K562 (cell line): ENCODE measurements at regions not wholly inside any gene's neighbourhood (a gene's known extent, or its start where the extent isn't known, plus 50 kb on each side); places are given as distances from the start of the nearest gene placed in this dataset.

ENCODE experiments used
- ATAC-seq: fragments of 200-7000 bp; cut with Tn5 transposase; 3 replicates; pipeline ENCODE4 v1.9.1; 2020; ENCODE audit warnings: moderate library complexity
- BruUV-seq: library from RNA; stranded (reverse); fragments of 400-500 nt; replicated peaks from 2 replicates; lab custom pipeline; 2021; lab: Mats Ljungman, UMichigan
- CTCF ChIA-PET: fragments of 300-600 bp; formaldehyde crosslinking; extraction: SDS; loops from one replicate; lab custom pipeline; 2021; ENCODE audit warnings: low intra/inter-chr PET ratio; lab: Yijun Ruan, JAX
- POLR2A ChIA-PET: fragments of 300-600, 350-650 bp; sonication (Branson Sonifier 250); formaldehyde crosslinking; extraction: SDS; loops from one replicate; lab custom pipeline; 2021; ENCODE audit warnings: antibody characterized with exemption, inconsistent platforms; lab: Yijun Ruan, JAX
- DNase-seq, 4 experiments: peaks; one replicate each; pipeline versions ENCODE4 v3.0.0 to v3.0.0-alpha.2; 2011 to 2018; ENCODE audit warnings: low spot score in 3 of 4, mixed read lengths in 3 of 4; ENCODE audit errors: extremely low read depth in 1 of 4
- FAIRE-seq: peaks from 2 replicates; lab custom pipeline; 2011; peaks lifted over from hg19 to GRCh38; lab: Jason Lieb, UNC
- H2AFZ ChIP-seq: 2 replicates; pipeline ENCODE4 v1.6.0; 2011; ENCODE audit warnings: low read depth, low read length, control low read depth, inconsistent platforms
- H3K27ac ChIP-seq: fragments of 200-600 bp; 3 replicates; pipeline ENCODE4 v1.8.0; 2011; ENCODE audit warnings: low read depth, mild to moderate bottlenecking, control low read depth, inconsistent platforms, low read length, moderate library complexity, mixed read lengths; ENCODE audit errors: extremely low read depth
- H3K27me3 ChIP-seq, 2 experiments: fragments of 300-600 bp in 1 of 2; 2 replicates in 1 of 2; 3 replicates in 1 of 2; pipeline versions ENCODE4 v1.6.0 to v1.8.0; 2011; ENCODE audit warnings: inconsistent platforms in 2 of 2, low read length in 2 of 2, mild to moderate bottlenecking in 1 of 2, mixed read lengths in 1 of 2, moderate library complexity in 1 of 2; ENCODE audit not compliant: control insufficient read depth in 2 of 2, insufficient read depth in 2 of 2
- H3K36me3 ChIP-seq: fragments of 300-600 bp; 3 replicates; pipeline ENCODE4 v1.8.0; 2011; ENCODE audit warnings: mild to moderate bottlenecking, low read length, inconsistent platforms; ENCODE audit not compliant: control insufficient read depth, insufficient read depth
- H3K4me1 ChIP-seq, 2 experiments: fragments of 200-600 bp in 1 of 2; replicated peaks in 1 of 2; 2 replicates in 1 of 2; 3 replicates in 1 of 2; pipeline versions ENCODE4 v1.5.1 to v1.8.0; 2011; ENCODE audit warnings: inconsistent platforms in 2 of 2, low read length in 2 of 2, mild to moderate bottlenecking in 1 of 2, mixed read lengths in 1 of 2, moderate library complexity in 1 of 2; ENCODE audit not compliant: control insufficient read depth in 2 of 2, insufficient read depth in 2 of 2
- H3K4me2 ChIP-seq: 2 replicates; pipeline ENCODE4 v1.6.1; 2011; ENCODE audit warnings: low read length, control low read depth, inconsistent platforms, mixed read lengths; ENCODE audit not compliant: insufficient read depth
- H3K4me3 ChIP-seq: fragments of 200-600 bp; sonication (generic), shearing (Covaris generic); 2 replicates; pipeline ENCODE4 v1.5.1; 2016; ENCODE audit warnings: control low read depth, inconsistent platforms
- H3K79me2 ChIP-seq: fragments of 200-600 bp; 3 replicates; pipeline ENCODE4 v1.8.0; 2011; ENCODE audit warnings: low read length, inconsistent platforms; ENCODE audit not compliant: control insufficient read depth, insufficient read depth
- H3K9ac ChIP-seq, 2 experiments: 2 replicates each; pipeline versions ENCODE4 v1.6.0 to v1.6.1; 2011; ENCODE audit warnings: low read depth in 2 of 2, low read length in 2 of 2, control low read depth in 1 of 2, inconsistent platforms in 1 of 2, mild to moderate bottlenecking in 1 of 2, mixed read lengths in 1 of 2; ENCODE audit not compliant: insufficient read depth in 1 of 2
- H3K9me1 ChIP-seq: one replicate; pipeline ENCODE4 v1.6.0; 2011; ENCODE audit warnings: inconsistent platforms, mild to moderate bottlenecking, low read length, moderate library complexity; ENCODE audit not compliant: control insufficient read depth, insufficient read depth
- H3K9me3 ChIP-seq: replicated peaks from 2 replicates; pipeline ENCODE4 v1.5.1; 2011; ENCODE audit warnings: low read depth, low read length, inconsistent platforms; ENCODE audit not compliant: control insufficient read depth, insufficient read depth
- H4K20me1 ChIP-seq: replicated peaks from 2 replicates; pipeline ENCODE4 v1.6.1; 2011; ENCODE audit warnings: low read length, inconsistent platforms, mixed read lengths; ENCODE audit not compliant: control insufficient read depth, insufficient read depth
- ELF4 ChIP-seq: fragments of 450-650 bp; formaldehyde crosslinking; IDR thresholded peaks from 2 replicates; pipeline ENCODE4 v1.4.0; 2022; ENCODE audit warnings: missing genetic modification characterization
- FOXA1 ChIP-seq: fragments of 450-650 bp; IDR thresholded peaks from 2 replicates; pipeline ENCODE4 v1.6.1; 2016; ENCODE audit warnings: mild to moderate bottlenecking, borderline replicate concordance
- POU5F1 ChIP-seq: fragments of 150-350 bp; IDR thresholded peaks from 2 replicates; pipeline ENCODE4 v1.6.1; 2014; ENCODE audit warnings: borderline replicate concordance, low read length, low read depth, mild to moderate bottlenecking; ENCODE audit not compliant: partially characterized antibody
- RBM25 ChIP-seq: fragments of 200-400 bp; formaldehyde crosslinking; IDR thresholded peaks from 2 replicates; pipeline ENCODE4 v1.6.1; 2018; ENCODE audit warnings: low read length, low read depth, moderate library complexity; ENCODE audit not compliant: severe bottlenecking
- RBM34 ChIP-seq: fragments of 200-400 bp; formaldehyde crosslinking; IDR thresholded peaks from 2 replicates; pipeline ENCODE4 v1.6.1; 2018; ENCODE audit warnings: low read length, borderline replicate concordance; ENCODE audit not compliant: insufficient read depth
- SPI1 ChIP-seq: IDR thresholded peaks from 2 replicates; pipeline ENCODE4 v1.6.1; 2011; ENCODE audit warnings: low read depth, low read length, control low read depth, borderline replicate concordance
- ZNF134 ChIP-seq: fragments of 250-450 bp; sonication (Bioruptor Pico); conservative IDR thresholded peaks from 2 replicates; pipeline ENCODE4 v1.4.0; 2020
- WGBS: fragments of 100-300 bp; shearing (Covaris generic); methylation state at CpG from one replicate; pipeline ENCODE4 v1.1.6; 2016; ENCODE audit warnings: low coverage, mixed read lengths; ENCODE audit not compliant: insufficient coverage; ENCODE audit errors: missing lambda C conversion rate; 5-methylcytosine and 5-hydroxymethylcytosine counted together
- in situ Hi-C: fragments of 300-500 bp; cut with MboI; formaldehyde crosslinking; loops from 4 replicates; pipeline ENCODE4 v1.15.0; 2018; ENCODE audit warnings: inconsistent platforms, mixed read lengths
- intact Hi-C: fragments of 100-400 bp; cut with micrococcal nuclease; formaldehyde crosslinking; loops from 2 replicates; pipeline ENCODE4 v1.14.2; 2022

GRCh38 chr1:226797151-226797550 lies 58.1 kb upstream of the ITPKB start:
- no TSS peak for BruUV-seq
- Histone ChIP-seq H3K9me1 (no peaks in the 10 kb centered on the region), H3K4me3 (no peak overlapping the region), H2AFZ (no peak overlapping the region; the same call in 1 of the 2 replicates), H3K27me3 (no peaks in the 10 kb centered on the region; a peak in 1 of 5 replicates), H4K20me1 (no peaks in the 10 kb centered on the region), H3K79me2 (no peaks in the 10 kb centered on the region), H3K9me3 (no peaks in the 10 kb centered on the region), H3K27ac (no peak overlapping the region), H3K36me3 (no peaks in the 10 kb centered on the region), H3K9ac (no peak overlapping the region), H3K4me2 (no peak overlapping the region), H3K4me1 (peaks cover 10 to 13% of the 10 kb centered on the region in 2 experiments)
- ATAC-seq: no peak
- no peak for DNase-seq
- ChIA-PET POLR2A (interaction anchor here (4.1 kb wide), 1 partner anchor 8 kb away, joined by 25 read pairs; no protein-coding TSS in a partner anchor), CTCF (no interaction called here)
- TF ChIP-seq FOXA1 (no peak), RBM25 (peak; percentile 43)
- intact Hi-C loops (no loop called here), in situ Hi-C loops (no loop called here)
- WGBS: 78% methylated on average over 5 of the region's 5 CpGs
- no peak for FAIRE-seq

- no peaks in the 10 kb centered on the region for H3K79me2 ChIP-seq
- intact Hi-C loops (no loop called here), in situ Hi-C loops (no loop called here)
- ATAC-seq (no peak), FAIRE-seq (no peak), DNase-seq (no peak)
- H3K27me3 ChIP-seq: peaks cover 8 to 9% of the 10 kb centered on the region in 2 experiments
- H4K20me1 ChIP-seq: no peaks in the 10 kb centered on the region
- ChIA-PET CTCF (no interaction called here), POLR2A (interaction anchor here (0.6 to 4.1 kb wide), 5 partner anchors 8 to 316 kb away, joined by 3 to 25 read pairs (median 3); no protein-coding TSS in a partner anchor)
- H3K27ac ChIP-seq: no peak overlapping the region
- no peak overlapping the region for H3K9ac ChIP-seq
- TF ChIP-seq POU5F1 (no peak), ZNF134 (no peak), RBM34 (no peak), ELF4 (CRISPR knock-in tag) (no peak), SPI1 (no peak)
- no peak overlapping the region for H2AFZ ChIP-seq
- no peak overlapping the region for H3K4me3 ChIP-seq
- WGBS: 15% methylated on average over 2 of the region's 2 CpGs
- H3K9me3 ChIP-seq: no peaks in the 10 kb centered on the region
- peaks cover 6% of the 10 kb centered on the region in 2 experiments for H3K4me1 ChIP-seq
- no TSS peak for BruUV-seq
- H3K4me2 ChIP-seq: no peak overlapping the region
- H3K36me3 ChIP-seq: no peaks in the 10 kb centered on the region
- H3K9me1 ChIP-seq: no peaks in the 10 kb centered on the region
These were observed 54.7 kb upstream of the ITPKB start for GRCh38 chr1:226793620-226794276.
